ENCODE measurements at regions not wholly inside any gene's neighbourhood (a gene's known extent, or its start where the extent isn't known, plus 50 kb on each side); places are given as distances from the start of the nearest gene placed in this dataset.

- DNase-seq (ENCODE audit: low spot score in 2 of 2): no peak
- WGBS, 2 donors: 39 to 42% methylated on average over 1 of the region's 1 CpG
- intact Hi-C loops (cut with DNase I; ENCODE audit: low total_unique reads): no loop called here
- H3K4me3 ChIP-seq (ENCODE audit: low read depth, poor library complexity, severe bottlenecking): no peak overlapping the region
- TF ChIP-seq, protein P1, sequence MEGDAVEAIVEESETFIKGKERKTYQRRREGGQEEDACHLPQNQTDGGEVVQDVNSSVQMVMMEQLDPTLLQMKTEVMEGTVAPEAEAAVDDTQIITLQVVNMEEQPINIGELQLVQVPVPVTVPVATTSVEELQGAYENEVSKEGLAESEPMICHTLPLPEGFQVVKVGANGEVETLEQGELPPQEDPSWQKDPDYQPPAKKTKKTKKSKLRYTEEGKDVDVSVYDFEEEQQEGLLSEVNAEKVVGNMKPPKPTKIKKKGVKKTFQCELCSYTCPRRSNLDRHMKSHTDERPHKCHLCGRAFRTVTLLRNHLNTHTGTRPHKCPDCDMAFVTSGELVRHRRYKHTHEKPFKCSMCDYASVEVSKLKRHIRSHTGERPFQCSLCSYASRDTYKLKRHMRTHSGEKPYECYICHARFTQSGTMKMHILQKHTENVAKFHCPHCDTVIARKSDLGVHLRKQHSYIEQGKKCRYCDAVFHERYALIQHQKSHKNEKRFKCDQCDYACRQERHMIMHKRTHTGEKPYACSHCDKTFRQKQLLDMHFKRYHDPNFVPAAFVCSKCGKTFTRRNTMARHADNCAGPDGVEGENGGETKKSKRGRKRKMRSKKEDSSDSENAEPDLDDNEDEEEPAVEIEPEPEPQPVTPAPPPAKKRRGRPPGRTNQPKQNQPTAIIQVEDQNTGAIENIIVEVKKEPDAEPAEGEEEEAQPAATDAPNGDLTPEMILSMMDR (IDR thresholded peaks at IDR 0.05): no peak
- no peak for TF ChIP-seq POLR2A (IDR thresholded peaks at IDR 0.05)
Observed at GRCh38 chr13:53560556-53560955, 531.9 kb downstream of the OLFM4 start.

DNA sequence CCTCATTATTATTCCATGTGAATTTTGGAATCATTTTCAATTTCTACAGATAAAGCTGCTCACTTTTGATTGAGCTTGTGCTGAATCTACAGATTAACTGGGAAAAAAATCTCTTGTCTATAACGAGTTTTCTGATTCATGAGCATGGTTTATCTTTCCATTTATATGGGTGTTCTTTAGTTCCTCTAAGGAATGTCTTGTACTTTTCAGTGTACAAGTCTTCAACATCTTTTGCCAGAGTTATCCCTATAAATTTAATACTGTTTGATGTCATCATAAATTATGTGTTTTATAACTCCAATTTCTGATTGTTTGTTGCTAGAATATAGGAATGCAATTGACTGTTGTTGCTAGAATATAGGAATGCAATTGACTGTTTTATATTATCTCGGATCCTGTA is 533.8 kb downstream of the OLFM4 start:
- TF ChIP-seq, protein P1 (IDR thresholded peaks at IDR 0.05): no peak
- TF ChIP-seq POLR2A (IDR thresholded peaks at IDR 0.05): no peak
- 58 to 61% methylated on average over 2 of the region's 2 CpGs for WGBS, 2 donors
- DNase-seq (ENCODE audit: low spot score in 2 of 2): no peak

DNA sequence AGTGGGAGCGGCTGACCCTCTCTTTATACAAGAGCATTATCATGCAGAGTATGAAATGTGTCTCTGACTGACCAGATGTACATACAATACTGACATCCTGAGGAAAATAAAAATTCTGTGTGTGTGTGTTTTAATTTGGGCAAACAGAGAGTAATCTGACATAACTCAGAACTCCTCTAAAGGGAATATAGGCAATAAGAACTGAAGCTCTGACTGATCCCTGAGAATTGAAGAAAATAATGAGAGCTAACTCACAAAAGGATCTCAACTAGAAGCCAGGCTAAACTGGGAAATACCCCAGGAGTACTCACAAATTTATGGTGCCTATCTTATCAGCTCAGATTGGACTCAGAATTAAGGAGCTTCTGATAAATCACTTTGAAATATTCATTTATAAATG is 539.9 kb downstream of the OLFM4 start:
- intact Hi-C loops (cut with DNase I; ENCODE audit: low total_unique reads): no loop called here
- TF ChIP-seq, protein P1 (IDR thresholded peaks at IDR 0.05): no peak
- TF ChIP-seq POLR2A (IDR thresholded peaks at IDR 0.05): no peak
- DNase-seq (ENCODE audit: low spot score in 2 of 2): no peak
- no peak overlapping the region for H3K4me3 ChIP-seq (ENCODE audit: low read depth, poor library complexity, severe bottlenecking)
- WGBS, 2 donors: 79 to 96% methylated on average over 1 of the region's 1 CpG

More for the DNA sequence above, 533.8 kb downstream of the OLFM4 start:
- H3K4me3 ChIP-seq (ENCODE audit: low read depth, poor library complexity, severe bottlenecking): no peak overlapping the region
- intact Hi-C loops (cut with DNase I; ENCODE audit: low total_unique reads): no loop called here

GRCh38 chr13:53569453-53569852 is 540.8 kb downstream of the OLFM4 start:
- TF ChIP-seq, protein P1 (IDR thresholded peaks at IDR 0.05): no peak
- no peak for TF ChIP-seq POLR2A (IDR thresholded peaks at IDR 0.05)
- 41 to 51% methylated on average over 2 of the region's 2 CpGs for WGBS, 2 donors
- DNase-seq (ENCODE audit: low spot score in 2 of 2): no peak
- no peak overlapping the region for H3K4me3 ChIP-seq (ENCODE audit: low read depth, poor library complexity, severe bottlenecking)
- intact Hi-C loops (cut with DNase I; ENCODE audit: low total_unique reads): no loop called here

- no peak for DNase-seq (ENCODE audit: low spot score in 2 of 2)
- TF ChIP-seq POLR2A (IDR thresholded peaks at IDR 0.05): no peak
- TF ChIP-seq, protein P1 (IDR thresholded peaks at IDR 0.05): no peak
- intact Hi-C loops (cut with DNase I; ENCODE audit: low total_unique reads): no loop called here
- 51 to 55% methylated on average over 5 of the region's 5 CpGs for WGBS, 2 donors
- no peak overlapping the region for H3K4me3 ChIP-seq (ENCODE audit: low read depth, poor library complexity, severe bottlenecking)
Observed at GRCh38 chr13:53601113-53601512, 572.5 kb downstream of the OLFM4 start.

DNA sequence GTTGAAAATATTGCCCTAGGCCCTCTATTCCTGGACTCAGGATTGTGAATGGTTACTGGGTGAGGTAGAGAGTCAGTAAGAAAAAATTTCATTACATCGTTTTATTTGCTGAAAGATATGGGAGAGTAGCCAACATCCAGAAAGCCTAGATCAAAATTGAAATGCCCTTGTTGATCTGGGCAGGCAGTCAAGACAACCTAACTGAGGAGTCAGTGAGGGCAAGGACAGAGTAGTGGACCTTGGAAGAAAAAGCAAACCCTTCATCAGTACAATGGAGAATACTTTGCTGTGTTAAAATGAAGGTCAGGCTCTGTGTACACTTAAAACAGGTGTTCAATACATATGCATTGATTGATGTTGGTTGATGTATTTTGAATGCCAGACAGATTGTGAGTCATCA is 576.7 kb downstream of the OLFM4 start:
- TF ChIP-seq POLR2A (IDR thresholded peaks at IDR 0.05): no peak
- TF ChIP-seq, protein P1 (IDR thresholded peaks at IDR 0.05): no peak
- H3K4me3 ChIP-seq (ENCODE audit: low read depth, poor library complexity, severe bottlenecking): no peak overlapping the region
- no peak for DNase-seq (ENCODE audit: low spot score in 2 of 2)
- 28 to 39% methylated on average over 1 of the region's 1 CpG for WGBS, 2 donors
- intact Hi-C loops (cut with DNase I; ENCODE audit: low total_unique reads): no loop called here
